Activated T-cell treated with anti-CD3 and anti-CD28 coated beads, Interleukin-2, amount 50 U/mL, for 72 hours (primary cell): ENCODE measurements at regions not wholly inside any gene's neighbourhood (a gene's known extent, or its start where the extent isn't known, plus 50 kb on each side); places are given as distances from the start of the nearest gene placed in this dataset.

Source experiments
- ATAC-seq, 2 donors: fragments of 150-1000 bp; cut with Tn5 transposase; replicated peaks in 1 of 2; 2 replicates each; pipeline ENCODE4 v1.10.0; 2021; ENCODE audit warnings: moderate library complexity in 2 of 2, mild to moderate bottlenecking in 1 of 2
- DNase-seq, 2 donors: peaks; one replicate each; pipeline ENCODE4 v3.0.0; 2021 to 2022; ENCODE audit warnings: mixed read lengths in 1 of 2
- H3K27ac Mint-ChIP-seq: one replicate; pipeline ENCODE4 v1.8.0; 2022; ENCODE audit warnings: mild to moderate bottlenecking, moderate library complexity, mixed read lengths
- H3K27me3 Mint-ChIP-seq: one replicate; pipeline ENCODE4 v1.8.0; 2022; ENCODE audit warnings: low read depth, mixed read lengths
- H3K36me3 Mint-ChIP-seq, 2 donors: one replicate each; pipeline ENCODE4 v1.8.0; 2022; ENCODE audit warnings: mixed read lengths in 2 of 2, mild to moderate bottlenecking in 1 of 2; ENCODE audit not compliant: insufficient read depth in 2 of 2
- H3K4me1 Mint-ChIP-seq: one replicate; pipeline ENCODE4 v1.8.0; 2022; ENCODE audit warnings: low read depth, mixed read lengths
- H3K4me3 Mint-ChIP-seq, 2 donors: one replicate each; pipeline ENCODE4 v1.8.0; 2022; ENCODE audit warnings: mild to moderate bottlenecking in 2 of 2, mixed read lengths in 2 of 2, moderate library complexity in 2 of 2
- H3K9me3 Mint-ChIP-seq, 2 donors: one replicate each; pipeline ENCODE4 v1.8.0; 2022; ENCODE audit warnings: mixed read lengths in 2 of 2

- peaks cover 20% of the 10 kb centered on the region for H3K27me3 Mint-ChIP-seq
- no peak overlapping the region for H3K4me3 Mint-ChIP-seq
- H3K4me1 Mint-ChIP-seq, result no peaks in the 10 kb centered on the region
- H3K36me3 Mint-ChIP-seq, result no peaks in the 10 kb centered on the region
- no peak overlapping the region for H3K27ac Mint-ChIP-seq
- DNase-seq (no peak), ATAC-seq (peak in 1 of 2 donors; percentile 21)
- H3K9me3 Mint-ChIP-seq, result no peaks in the 10 kb centered on the region
Observed at GRCh38 chr2:46814160-46814961, 101.2 kb downstream of the MCFD2 start.

DNA sequence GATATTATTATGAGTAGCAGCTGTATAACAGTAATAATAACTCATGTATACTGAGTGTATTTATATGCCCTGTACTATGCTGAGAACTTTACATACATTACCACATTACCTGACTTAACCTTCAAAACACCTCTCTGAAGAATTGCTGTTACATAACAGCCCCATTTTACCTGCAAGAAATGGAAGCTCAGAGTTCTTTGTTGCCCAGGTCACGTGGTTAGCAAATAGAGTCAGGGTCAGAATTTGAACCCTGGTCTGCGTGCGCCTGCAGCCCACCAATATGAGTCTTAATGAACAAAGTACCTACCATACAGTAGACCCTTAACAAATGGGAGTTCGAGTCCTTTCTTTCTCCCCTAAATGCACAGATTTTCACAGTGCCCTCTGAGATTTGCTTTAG, 101.9 kb downstream of the MCFD2 start:
- DNase-seq (no peak), ATAC-seq (no peak)
- Mint-ChIP-seq H3K4me3 (no peak overlapping the region), H3K9me3 (no peaks in the 10 kb centered on the region), H3K36me3 (no peaks in the 10 kb centered on the region), H3K27me3 (peaks cover 20% of the 10 kb centered on the region), H3K4me1 (no peaks in the 10 kb centered on the region), H3K27ac (no peak overlapping the region)

GRCh38 chr2:46813020-46813415, 102.6 kb downstream of the MCFD2 start:
- Mint-ChIP-seq H3K27ac (no peak overlapping the region), H3K4me3 (no peak overlapping the region), H3K4me1 (no peaks in the 10 kb centered on the region), H3K36me3 (no peaks in the 10 kb centered on the region), H3K9me3 (no peaks in the 10 kb centered on the region), H3K27me3 (peaks cover 21% of the 10 kb centered on the region)
- ATAC-seq (no peak), DNase-seq (no peak)
